ENCODE measurements at regions not wholly inside any gene's neighbourhood (a gene's known extent, or its start where the extent isn't known, plus 50 kb on each side); places are given as distances from the start of the nearest gene placed in this dataset.

- no peak for DNase-seq (ENCODE audit: low read depth)
- no peak for TF ChIP-seq CTCF (conservative IDR thresholded peaks at IDR 0.05; ENCODE audit: control insufficient read depth, insufficient read depth, low read depth, low read length)
- no peak overlapping the region for H3K4me3 ChIP-seq (ENCODE audit: control insufficient read depth, low read depth, low read length)
Observed at GRCh38 chr2:107306881-107307280, 420.9 kb upstream of the ST6GAL2 start.

- no peak overlapping the region for H3K4me3 ChIP-seq (ENCODE audit: control insufficient read depth, low read depth, low read length)
- DNase-seq (ENCODE audit: low read depth): no peak
- TF ChIP-seq CTCF (conservative IDR thresholded peaks at IDR 0.05; ENCODE audit: control insufficient read depth, insufficient read depth, low read depth, low read length): no peak
Observed at GRCh38 chr2:107308835-107309234, 422.9 kb upstream of the ST6GAL2 start.

GRCh38 chr2:107312240-107312639 is 426.3 kb upstream of the ST6GAL2 start:
- TF ChIP-seq CTCF (conservative IDR thresholded peaks at IDR 0.05; ENCODE audit: control insufficient read depth, insufficient read depth, low read depth, low read length): no peak
- no peak overlapping the region for H3K4me3 ChIP-seq (ENCODE audit: control insufficient read depth, low read depth, low read length)
- DNase-seq (ENCODE audit: low read depth): no peak

GRCh38 chr2:107313316-107313715 is 427.3 kb upstream of the ST6GAL2 start:
- no peak for DNase-seq (ENCODE audit: low read depth)
- TF ChIP-seq CTCF (conservative IDR thresholded peaks at IDR 0.05; ENCODE audit: control insufficient read depth, insufficient read depth, low read depth, low read length): no peak
- no peak overlapping the region for H3K4me3 ChIP-seq (ENCODE audit: control insufficient read depth, low read depth, low read length)

GRCh38 chr2:107320881-107321280 is 434.9 kb upstream of the ST6GAL2 start:
- TF ChIP-seq CTCF (conservative IDR thresholded peaks at IDR 0.05; ENCODE audit: control insufficient read depth, insufficient read depth, low read depth, low read length): no peak
- DNase-seq (ENCODE audit: low read depth): no peak
- H3K4me3 ChIP-seq (ENCODE audit: control insufficient read depth, low read depth, low read length): no peak overlapping the region

- TF ChIP-seq CTCF (conservative IDR thresholded peaks at IDR 0.05; ENCODE audit: control insufficient read depth, insufficient read depth, low read depth, low read length): no peak
- no peak overlapping the region for H3K4me3 ChIP-seq (ENCODE audit: control insufficient read depth, low read depth, low read length)
- DNase-seq (ENCODE audit: low read depth): no peak
Observed at GRCh38 chr2:107322416-107322815, 436.4 kb upstream of the ST6GAL2 start.

- no peak for TF ChIP-seq CTCF (conservative IDR thresholded peaks at IDR 0.05; ENCODE audit: control insufficient read depth, insufficient read depth, low read depth, low read length)
- H3K4me3 ChIP-seq (ENCODE audit: control insufficient read depth, low read depth, low read length): no peak overlapping the region
Observed at GRCh38 chr2:107323946-107324565, 438.1 kb upstream of the ST6GAL2 start.

More at GRCh38 chr2:107323946-107324565, 438.1 kb upstream of the ST6GAL2 start:
- no peak for DNase-seq (ENCODE audit: low read depth)

All from fibroblast of mammary gland (primary cell).